LNCaP clone FGC (cell line): ENCODE measurements at regions not wholly inside any gene's neighbourhood (a gene's known extent, or its start where the extent isn't known, plus 50 kb on each side); places are given as distances from the start of the nearest gene placed in this dataset.

Experiments used
- DNase-seq: peaks from one replicate; pipeline ENCODE4 v3.0.0-alpha.2; 2011; ENCODE audit warnings: low read depth
- H3K4me3 ChIP-seq: 2 replicates; pipeline ENCODE4 v1.5.1; 2011; ENCODE audit warnings: mild to moderate bottlenecking, low read depth, low read length, control low read depth
- CTCF ChIP-seq: IDR thresholded peaks from 2 replicates; pipeline ENCODE4 v1.5.1; 2012; ENCODE audit warnings: mild to moderate bottlenecking; ENCODE audit not compliant: control insufficient read depth, insufficient read depth; ENCODE audit errors: extremely low read depth

GRCh38 chr5:87997662-87998061 lies 271.0 kb downstream of the TMEM161B start:
- no peak overlapping the region for H3K4me3 ChIP-seq
- TF ChIP-seq CTCF, result no peak
- DNase-seq, result no peak

GRCh38 chr5:87966213-87966612 lies 302.4 kb downstream of the TMEM161B start:
- no peak overlapping the region for H3K4me3 ChIP-seq
- no peak for DNase-seq
- TF ChIP-seq CTCF, result no peak

GRCh38 chr5:87954121-87954520 lies 314.5 kb downstream of the TMEM161B start:
- no peak for TF ChIP-seq CTCF
- DNase-seq, result no peak

GRCh38 chr5:87951661-87952060 lies 317.0 kb downstream of the TMEM161B start:
- no peak for DNase-seq
- TF ChIP-seq CTCF, result no peak
- no peak overlapping the region for H3K4me3 ChIP-seq

More at GRCh38 chr5:87954121-87954520, 314.5 kb downstream of the TMEM161B start:
- H3K4me3 ChIP-seq, result no peak overlapping the region

- no peak overlapping the region for H3K4me3 ChIP-seq
- TF ChIP-seq CTCF, result no peak
- DNase-seq, result no peak
Measured at GRCh38 chr5:87949676-87950631, 318.7 kb downstream of the TMEM161B start.

GRCh38 chr5:87948486-87948885 lies 320.2 kb downstream of the TMEM161B start:
- TF ChIP-seq CTCF, result no peak
- H3K4me3 ChIP-seq, result no peak overlapping the region
- no peak for DNase-seq
